GM18870 (cell line): ENCODE measurements at regions not wholly inside any gene's neighbourhood (a gene's known extent, or its start where the extent isn't known, plus 50 kb on each side); places are given as distances from the start of the nearest gene placed in this dataset.
"Not testable (repeated sequence)": the region's sequence is repeated elsewhere in the genome, so short reads cannot be mapped to it uniquely, and the experiment has no call there.

ENCODE experiments used
- ATAC-seq: cut with Tn5 transposase; IDR thresholded peaks from one replicate; pipeline ENCODE4 v1.9.1; 2021; ENCODE audit warnings: moderate library complexity; ENCODE audit not compliant: unreplicated experiment

DNA sequence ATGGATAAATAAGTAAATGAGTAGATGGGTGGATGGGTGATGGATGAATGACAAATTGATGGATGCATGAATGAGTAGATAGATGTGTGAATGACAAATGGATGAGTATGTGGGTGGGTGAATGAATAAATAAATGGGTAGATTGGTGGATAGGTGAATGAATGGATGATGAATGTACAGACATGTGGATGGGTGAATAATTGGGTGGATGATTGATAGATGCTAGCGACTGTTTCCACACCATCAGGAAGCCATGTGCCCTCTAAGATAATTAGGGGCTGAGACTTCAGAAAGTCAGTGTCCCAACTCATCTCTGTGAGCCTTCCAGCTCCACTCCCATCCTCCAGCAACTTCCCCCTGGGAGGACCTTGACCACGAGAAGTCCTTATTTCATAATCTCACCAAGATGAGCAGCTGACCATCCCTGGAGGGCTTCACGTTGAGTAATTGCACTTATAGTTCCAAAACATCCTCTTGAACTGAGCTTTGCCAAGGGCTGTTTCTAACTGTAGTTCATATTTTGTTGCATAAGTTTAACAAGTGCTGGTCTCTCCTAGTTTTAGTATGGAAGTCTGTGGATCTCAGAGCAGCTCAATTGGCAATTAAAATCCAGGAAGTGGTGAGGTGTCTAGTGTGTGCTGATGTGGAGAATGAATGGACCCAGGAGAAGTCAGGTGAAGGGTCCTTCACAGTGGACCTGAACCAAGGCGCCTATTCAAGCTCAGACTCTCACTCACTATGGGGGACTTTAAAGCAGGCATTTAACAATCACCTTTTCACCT lies 295.7 kb downstream of the ADGRD1 start:
- no peak for ATAC-seq

DNA sequence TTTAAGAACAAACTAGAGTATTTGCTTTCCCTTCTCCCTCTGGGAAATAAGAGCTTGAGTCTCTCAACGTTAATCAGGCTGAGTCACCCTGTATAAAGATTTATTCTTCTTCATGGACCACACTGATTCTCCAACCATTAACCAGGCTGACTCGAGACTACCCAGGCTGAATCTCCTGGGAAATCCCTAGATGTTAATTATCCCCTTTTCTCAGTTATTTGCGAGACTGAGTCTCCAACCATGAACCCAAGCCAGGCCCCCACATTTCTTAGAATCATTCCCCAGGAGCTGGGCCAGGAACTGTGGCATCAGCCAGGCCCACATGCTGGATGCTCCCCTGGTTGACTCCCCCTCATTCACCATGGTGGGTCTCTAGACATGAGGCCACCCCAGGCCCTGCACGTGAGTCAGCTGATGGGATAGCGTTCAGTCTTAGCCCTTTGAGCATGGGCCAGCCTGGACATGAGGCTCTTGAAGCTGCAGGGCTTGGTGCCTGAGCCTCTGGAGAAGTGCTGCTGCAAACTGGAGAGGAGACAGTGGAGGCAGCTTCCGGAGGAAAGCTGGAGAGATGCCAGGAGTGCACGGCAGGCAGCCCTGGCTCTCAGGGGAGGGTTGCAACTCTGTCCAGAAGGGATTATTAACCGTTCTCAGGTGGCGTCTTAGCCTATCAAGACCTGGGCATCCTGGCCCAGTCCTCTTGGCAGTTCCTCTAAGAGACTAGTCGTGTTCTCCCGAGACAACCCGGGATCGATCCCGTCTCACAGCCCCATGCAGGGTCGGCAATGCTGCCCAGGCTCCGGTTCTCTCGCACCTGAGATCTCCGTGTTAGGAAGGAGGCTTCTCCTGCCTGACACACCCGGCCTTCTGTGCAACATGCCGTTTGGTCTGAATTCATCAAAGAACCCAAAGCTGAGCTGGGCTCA lies 296.6 kb downstream of the ADGRD1 start:
- no peak for ATAC-seq

DNA sequence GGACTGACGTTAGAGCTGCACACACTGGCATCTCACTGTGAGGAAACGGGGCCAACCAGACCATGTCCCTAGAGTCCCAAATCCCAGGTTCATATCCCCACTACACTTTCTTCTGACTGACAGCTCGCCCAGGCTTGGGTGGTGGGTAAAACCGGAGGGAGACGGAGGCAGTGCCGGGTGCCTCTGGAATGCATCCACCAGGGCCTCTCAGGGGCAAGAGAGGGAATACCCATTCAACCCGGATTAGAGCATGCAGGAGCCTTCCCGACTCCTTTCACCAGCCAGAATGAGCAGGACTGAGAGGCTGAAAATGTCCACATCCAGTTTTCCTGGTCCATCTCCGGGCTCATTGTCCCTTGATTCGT lies 297.2 kb downstream of the ADGRD1 start:
- no peak for ATAC-seq

DNA sequence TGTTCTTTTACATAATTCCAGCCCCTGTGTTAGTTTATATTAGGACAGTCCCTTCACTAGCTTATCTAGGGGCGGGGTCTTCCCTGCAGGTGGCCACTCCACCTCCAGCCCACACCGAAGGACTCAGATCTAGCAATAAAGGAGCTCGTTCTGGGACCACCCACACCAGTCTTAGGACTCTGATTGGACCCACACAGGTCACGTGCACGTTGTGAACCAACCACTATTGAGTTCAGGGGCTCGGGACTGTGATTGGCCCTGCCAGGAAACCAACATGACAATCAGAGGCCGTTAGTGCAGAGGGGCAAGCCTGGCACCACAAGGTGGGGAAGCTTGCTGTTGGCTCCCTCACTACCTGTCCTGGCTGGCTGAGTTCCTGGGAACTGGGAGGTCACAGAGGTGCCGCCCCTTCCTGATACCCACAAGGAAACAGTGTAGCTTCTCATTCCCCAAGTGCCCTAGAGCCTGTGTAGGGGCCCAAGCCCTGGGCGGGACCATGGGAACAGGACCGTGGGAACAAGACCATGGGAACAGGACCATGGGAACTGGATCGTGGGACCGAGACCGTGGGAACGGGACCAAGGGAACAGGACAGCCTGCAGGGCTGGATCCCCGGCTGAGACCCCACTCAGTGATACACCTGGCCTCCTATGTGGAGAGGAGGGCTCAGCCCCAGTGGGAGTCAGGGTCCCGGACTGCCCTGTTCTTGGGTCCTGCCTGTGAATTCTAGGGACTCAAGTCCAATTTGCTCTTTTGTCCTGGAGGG lies 297.8 kb downstream of the ADGRD1 start:
- ATAC-seq, result no peak

DNA sequence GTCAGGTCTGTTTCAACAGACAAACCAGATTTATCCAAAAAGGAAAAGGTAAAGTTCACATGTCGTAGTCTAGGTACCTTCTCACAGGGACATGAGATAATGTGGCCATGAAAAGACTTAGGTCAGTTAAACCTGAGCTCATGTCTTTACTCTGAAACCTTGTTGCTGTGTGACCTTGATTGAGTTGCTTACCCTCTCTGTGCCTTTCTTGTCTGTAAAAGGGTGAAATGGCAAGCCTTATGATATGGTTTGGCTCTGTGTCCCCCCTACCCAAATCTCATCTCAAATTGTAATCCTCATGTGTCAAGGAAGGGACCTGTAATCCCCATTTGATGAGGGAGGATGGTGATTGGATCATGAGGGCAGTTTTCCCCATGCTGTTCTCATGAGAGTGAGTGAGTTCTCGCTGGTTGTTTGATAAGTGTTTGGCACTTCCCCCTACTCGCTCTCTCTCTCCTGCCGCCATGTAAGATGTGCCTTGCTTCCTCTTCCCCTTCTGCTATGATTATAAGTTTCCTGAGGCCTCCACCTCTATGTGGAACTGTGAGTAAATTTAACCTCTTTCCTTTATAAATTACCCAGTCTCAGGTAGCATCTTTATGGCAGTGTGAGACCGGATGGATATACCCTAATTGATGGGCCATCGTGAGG lies 299.8 kb downstream of the ADGRD1 start:
- ATAC-seq, result no peak

DNA sequence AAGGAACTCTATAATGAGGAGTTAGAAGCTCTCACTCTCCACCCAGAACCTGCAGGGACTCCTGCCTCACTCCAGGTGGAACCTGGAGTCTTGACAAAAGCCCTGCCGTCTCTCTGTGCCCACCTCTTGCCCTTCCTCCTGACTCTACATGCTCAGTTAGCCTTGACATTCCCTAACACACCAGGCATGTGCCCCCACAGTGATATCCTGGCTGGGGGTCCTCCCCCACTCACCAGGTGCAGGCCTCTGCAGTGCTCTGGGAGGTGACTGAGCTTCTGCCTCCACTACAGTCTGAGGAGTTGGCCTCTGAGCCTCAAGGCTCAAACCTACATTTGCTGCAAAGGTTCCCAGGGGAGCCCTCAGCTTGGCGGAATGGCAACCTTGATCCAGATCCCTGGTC lies 300.7 kb downstream of the ADGRD1 start:
- ATAC-seq, result no peak

DNA sequence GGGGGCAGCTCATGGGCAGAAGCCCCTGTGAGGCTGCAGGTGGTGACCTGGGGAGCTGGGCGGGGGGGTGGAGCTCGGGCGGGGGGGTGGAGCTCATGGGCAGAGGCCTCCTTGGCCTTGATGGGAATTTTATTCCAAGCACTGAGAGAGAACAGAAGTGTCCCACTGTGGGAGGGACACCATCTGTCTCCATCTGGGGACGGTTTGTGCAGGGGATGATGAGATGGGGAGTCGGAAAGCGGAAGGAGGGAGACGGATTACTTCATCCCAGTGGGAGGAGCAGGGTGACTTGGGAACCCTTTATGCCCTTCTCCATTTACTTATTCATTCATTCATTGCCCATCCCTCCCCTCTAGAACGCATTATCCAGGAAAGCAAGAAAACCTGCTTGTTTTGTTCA lies 304.7 kb downstream of the ADGRD1 start:
- ATAC-seq, result no peak

DNA sequence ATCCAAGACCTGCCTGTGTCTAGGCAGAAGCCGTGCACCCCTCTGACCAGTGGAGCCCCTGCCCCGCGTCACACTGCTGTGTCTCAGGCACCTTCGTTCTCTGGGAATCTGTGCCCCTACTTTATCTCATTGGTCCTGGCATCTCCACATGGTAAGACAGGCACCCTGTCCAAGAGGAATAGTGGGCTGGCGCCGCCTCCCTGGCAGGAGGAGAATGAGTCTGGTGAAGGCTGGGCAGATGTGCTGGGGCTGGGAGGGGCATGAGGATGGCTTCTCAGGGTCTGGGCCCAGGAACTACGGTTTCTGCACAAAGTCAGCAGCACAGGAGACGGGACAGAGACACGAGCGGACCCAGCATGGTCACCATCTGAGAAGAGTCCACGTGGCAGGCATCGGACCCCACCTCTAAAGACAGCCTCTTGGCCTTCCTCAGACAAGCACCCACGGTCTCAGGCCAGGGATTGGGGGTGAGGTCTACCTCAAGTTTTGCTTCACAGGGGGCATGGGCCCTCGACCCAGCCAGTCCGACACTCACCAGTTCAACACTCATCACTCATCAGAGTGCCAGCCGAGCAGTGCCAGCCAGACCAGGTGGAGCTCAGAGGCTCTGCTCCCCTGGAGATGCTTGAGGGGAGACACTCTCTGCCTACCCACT lies 306.7 kb downstream of the ADGRD1 start:
- ATAC-seq, result no peak

DNA sequence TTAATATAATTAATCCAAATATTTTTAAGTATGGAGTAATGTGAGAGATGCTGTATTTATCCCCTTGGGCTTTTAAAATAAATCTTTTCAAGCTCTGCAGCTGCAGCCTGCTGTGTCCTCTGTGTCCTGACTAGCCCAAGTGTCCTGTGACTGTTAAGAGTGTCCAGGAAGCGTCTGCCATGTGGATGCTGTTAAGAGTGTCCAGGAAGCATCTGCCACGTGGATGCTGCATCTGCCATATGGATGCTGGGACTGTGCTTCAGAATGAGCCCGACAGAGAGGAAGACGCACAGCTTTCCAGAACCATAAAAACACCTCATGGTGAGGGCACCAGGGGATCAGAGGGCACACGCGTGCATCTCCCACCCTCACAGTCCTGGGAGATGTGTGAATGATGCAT lies 307.2 kb downstream of the ADGRD1 start:
- no peak for ATAC-seq

DNA sequence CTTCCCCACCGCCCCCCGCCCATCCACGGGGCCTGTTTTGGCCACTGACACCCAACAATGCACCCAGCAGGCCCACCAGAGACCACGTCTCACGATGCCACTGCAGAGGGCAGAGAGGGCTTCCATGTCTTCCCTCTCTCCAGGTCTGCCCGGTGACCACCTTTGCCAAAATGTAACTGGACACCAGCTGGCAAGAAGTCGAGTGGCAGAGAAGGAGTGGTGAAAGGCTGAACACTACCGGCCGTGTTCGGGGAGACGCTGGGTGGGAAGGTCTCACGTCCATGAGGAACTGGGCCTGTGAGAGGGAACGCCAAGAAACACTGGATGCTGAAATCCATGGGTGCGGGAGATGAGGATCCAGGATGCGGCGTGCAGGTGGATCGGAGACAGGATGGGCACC lies 308.2 kb downstream of the ADGRD1 start:
- no peak for ATAC-seq

DNA sequence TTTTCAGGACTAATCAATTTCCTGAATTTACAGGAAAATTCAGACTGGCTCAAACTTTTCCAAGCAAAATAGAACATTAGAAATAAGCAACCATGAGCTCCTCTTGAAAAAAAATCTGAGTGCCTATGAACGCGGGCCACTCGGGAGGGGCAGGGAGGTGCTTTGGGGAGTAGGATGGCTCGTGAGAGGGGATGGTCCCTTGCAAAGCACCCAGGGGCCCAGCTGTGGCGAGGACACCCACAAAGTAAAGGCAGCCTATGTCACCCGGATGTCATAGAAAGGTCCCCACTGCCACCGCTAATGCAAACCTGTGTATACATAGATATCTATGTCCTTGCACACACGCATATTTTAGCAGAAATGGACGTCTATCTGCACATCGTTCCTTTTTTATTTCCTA lies 309.9 kb downstream of the ADGRD1 start:
- no peak for ATAC-seq

DNA sequence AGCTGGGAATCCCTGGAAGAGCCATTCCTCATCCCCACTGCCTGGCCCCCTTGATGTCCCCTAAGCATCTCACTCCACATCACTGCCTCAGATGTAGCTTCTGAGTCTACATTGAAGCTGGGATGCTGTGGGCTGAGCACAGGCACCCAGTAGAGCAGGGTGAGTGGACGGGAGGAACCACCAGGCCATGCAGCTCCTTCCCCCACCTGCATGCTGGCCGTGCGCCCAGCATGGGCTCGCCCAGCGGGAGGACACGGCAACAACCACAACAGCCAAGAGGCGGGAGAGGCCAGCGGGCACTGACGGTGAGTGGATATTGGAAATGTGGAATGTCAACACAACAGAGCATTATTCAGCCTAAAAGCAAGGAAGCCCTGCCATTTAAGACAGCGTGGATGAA lies 310.9 kb downstream of the ADGRD1 start:
- ATAC-seq, result no peak

DNA sequence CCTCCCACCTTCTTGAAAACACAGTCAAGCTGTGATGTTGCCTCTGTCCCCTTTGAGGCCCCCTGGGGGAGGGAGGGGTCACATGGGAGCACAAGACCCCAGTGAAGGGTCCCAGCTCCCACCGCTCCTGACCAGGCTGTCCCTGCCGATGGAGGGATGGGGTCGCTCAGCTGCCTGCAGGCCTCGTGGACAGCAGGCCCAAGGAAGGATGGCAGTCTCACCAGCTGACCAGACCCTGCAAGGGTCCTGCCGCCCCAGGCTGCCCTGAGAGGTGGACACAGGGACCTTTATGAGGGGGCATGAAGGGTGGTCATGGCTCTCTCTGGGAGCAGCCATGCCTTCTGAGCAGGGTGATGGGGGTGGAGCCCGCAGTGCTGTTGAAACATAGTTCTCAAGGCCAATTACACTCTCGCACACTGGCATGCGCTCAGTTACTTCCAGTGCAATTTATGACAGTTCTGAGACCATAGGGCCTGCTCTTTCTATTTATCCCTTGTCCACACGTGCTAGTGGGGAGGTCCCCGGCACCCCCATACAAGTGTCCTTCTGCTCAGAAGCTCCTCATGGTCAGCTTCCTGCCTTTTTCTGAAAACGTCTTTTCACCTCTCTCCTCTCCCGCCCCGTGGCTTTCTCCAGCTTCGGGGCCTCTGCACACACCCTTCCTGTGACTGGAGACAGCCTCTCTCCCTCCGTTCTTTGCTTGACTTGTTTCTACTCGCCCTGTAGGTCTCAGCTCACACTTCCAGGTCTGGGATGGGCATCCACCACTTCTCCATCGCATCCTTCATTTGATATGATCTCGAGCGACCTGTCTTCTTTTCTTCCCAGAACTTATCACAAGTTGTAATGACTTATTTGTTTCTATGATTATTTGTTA lies 313.1 kb downstream of the ADGRD1 start:
- ATAC-seq, result no peak

DNA sequence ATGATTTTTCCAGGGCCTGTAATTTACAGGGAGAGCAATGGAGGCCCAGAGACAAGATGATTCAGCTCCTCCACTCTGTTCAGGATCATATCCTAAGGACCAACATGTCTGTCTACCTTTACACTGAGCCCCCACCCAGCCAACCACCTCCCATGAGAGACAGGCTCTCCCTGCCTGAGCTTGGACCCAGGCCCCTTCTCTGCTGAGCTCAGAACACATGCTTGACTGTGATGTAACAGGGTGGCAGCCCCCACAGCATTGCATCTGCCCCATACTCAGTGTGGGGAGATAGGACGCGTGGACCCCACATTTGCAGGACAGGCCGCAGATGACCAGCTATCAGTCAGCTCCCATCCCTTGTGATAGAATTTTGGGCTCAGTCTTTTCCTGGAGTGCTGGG lies 313.9 kb downstream of the ADGRD1 start:
- ATAC-seq, result no peak

DNA sequence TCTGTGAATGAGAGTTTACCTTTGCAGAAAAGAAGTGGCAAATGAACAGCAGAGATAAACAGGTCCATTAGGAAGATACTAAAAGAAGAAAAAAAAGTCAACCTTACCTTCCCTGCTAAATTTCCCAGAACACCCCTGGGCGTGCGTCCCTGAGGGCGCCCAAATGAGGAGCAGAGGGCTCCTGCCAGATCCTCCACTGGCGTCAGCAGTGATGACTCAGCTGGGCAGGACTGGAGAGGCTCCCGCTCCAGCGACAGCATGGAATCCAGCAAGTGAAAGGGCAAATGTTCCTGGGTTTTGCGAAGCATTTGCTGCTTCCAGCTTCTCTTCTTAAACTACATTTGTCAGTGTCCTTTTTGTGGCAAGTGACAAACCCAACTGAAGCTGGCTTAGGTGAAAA lies 314.4 kb downstream of the ADGRD1 start:
- ATAC-seq, result not testable (repeated sequence)

DNA sequence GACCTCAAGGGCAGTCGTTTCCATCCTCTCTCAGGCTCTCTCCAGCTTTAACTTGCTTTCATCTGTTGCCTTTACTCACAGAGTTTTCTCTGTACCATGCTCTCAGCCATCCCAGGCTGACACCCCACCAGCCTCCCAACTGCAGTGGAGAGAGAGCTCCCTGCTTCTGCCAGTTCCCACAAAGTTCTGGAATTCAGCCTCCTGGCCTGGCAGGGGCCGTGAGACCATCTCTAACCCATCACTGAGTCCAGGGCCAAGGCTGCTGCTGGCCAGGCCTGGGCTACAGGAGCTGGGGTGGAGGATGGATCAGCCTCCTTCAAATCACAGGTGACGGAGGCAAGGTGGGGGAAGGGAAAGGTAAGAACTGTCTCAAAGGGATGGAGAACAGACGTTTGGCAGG lies 314.9 kb downstream of the ADGRD1 start:
- not testable (repeated sequence) for ATAC-seq

DNA sequence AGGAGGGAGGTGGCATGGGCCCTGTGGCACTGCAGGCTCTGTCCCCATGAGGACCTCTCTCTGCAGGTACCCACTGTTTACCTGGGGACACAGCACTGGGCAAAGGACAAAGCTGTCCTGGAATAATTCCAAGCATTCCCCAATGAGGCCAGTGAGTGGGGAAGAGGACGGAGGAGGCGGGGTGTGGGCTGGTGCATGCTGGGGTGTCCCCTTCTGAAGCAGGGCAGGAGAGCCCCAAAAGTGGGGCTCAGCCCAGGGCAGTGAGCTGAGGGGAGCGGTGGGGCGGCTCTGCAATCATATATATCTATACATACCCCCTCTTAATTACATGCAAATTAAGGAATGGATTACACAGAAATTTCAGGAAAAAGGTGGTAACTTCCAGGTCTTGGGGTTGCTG lies 315.8 kb downstream of the ADGRD1 start:
- ATAC-seq, result no peak

DNA sequence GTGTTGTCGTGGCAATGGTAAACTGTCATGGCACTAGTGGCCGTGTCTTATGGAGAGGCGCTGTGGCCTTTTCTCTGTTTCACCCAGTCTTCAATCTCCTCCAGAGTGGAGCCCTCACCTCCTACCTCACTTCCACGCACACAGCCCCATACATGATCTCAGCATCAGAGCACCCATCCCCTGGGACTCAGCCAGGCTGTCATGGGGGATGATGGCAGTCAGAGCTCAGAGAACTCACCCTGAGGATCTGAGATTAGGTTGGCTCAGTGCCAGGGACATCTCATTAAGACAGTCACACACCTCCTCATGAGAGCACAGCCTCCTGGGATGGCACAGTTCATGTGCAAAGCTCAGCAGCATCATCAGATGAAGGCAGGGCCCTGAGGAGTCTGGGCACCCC lies 316.3 kb downstream of the ADGRD1 start:
- ATAC-seq, result not testable (repeated sequence)

DNA sequence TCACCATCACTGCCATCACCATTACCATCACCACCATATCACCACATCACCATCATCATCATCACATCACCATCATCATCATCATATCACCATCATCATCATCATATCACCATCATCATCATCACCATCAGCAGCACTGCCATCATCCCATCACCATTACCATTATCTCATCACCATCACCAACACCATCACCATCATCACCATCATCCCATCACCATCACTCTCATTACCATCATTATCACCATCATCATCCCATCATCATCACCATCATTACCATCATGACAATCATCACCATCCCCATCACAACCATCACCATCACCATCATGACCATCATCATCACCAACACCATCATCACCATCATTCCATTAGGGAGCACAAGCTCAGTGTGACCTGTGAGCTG lies 318.0 kb downstream of the ADGRD1 start:
- ATAC-seq, result no peak
